ENCODE measurements at regions not wholly inside any gene's neighbourhood (a gene's known extent, or its start where the extent isn't known, plus 50 kb on each side); places are given as distances from the start of the nearest gene placed in this dataset.

- 24% methylated on average over 4 of the region's 4 CpGs for WGBS (ENCODE audit: insufficient coverage, insufficient replicate concordance, low lambda C conversion rate, missing lambda C conversion rate)
- ChIA-PET POLR2A (no interaction called here), CTCF (no interaction called here), RAD21 (ENCODE audit: unreplicated experiment) (no interaction called here), SMC1A (ENCODE audit: uncharacterized antibody, unreplicated experiment) (no interaction called here)
- BruUV-seq (replicated peaks) = no TSS peak
- Histone ChIP-seq H3K79me2 (ENCODE audit: control insufficient read depth, insufficient read depth, low read length) (no peaks in the 10 kb centered on the region), H4K20me1 (ENCODE audit: control insufficient read depth, insufficient read depth) (no peaks in the 10 kb centered on the region), H3K27ac (ENCODE audit: control insufficient read depth, insufficient read depth) (no peak overlapping the region), H3K9me3 (replicated peaks; ENCODE audit: control insufficient read depth, insufficient read depth, low read length) (no peaks in the 10 kb centered on the region), H3K4me3 (no peak overlapping the region), H3K36me3 (ENCODE audit: control insufficient read depth in 2 of 2, insufficient read depth in 2 of 2, low read length in 1 of 2) (no peaks in the 10 kb centered on the region), H3K4me2 (ENCODE audit: control insufficient read depth, insufficient read depth) (no peak overlapping the region), H2AFZ (ENCODE audit: control insufficient read depth, low read depth, low read length) (no peak overlapping the region), H3K9ac (ENCODE audit: control insufficient read depth, insufficient read depth, low read length) (no peak overlapping the region), H3K4me1 (ENCODE audit: control insufficient read depth, insufficient read depth, low read length) (no peaks in the 10 kb centered on the region), H3K27me3 (replicated peaks in 1 of 2; ENCODE audit: control insufficient read depth in 2 of 2, insufficient read depth in 2 of 2, low read length in 1 of 2) (no peaks in the 10 kb centered on the region)
- DNase-seq (ENCODE audit: low read depth, low spot score) = no peak
- FAIRE-seq = no peak
- no peak for ATAC-seq
- in situ Hi-C loops (cut with MboI) = no loop called here
- intact Hi-C loops (cut with micrococcal nuclease; ENCODE audit: unreplicated experiment) = no loop called here
- TF ChIP-seq HDAC6 (IDR thresholded peaks at IDR 0.05; ENCODE audit: unreplicated experiment) = no peak
- TF ChIP-seq SIX5 (IDR thresholded peaks at IDR 0.05; ENCODE audit: low read depth, low read length, severe bottlenecking) = no peak
- no peak for TF ChIP-seq E4F1 (IDR thresholded peaks at IDR 0.05; ENCODE audit: borderline replicate concordance, partially characterized antibody)
- TF ChIP-seq ZBED1 (IDR thresholded peaks at IDR 0.05; ENCODE audit: borderline replicate concordance) = no peak
- no peak for TF ChIP-seq POU2F2 (IDR thresholded peaks at IDR 0.05; ENCODE audit: borderline replicate concordance, low read depth, low read length)
- no peak for TF ChIP-seq JUNB (IDR thresholded peaks at IDR 0.05)
- TF ChIP-seq WRNIP1 (IDR thresholded peaks at IDR 0.05; ENCODE audit: borderline replicate concordance, low read depth, low read length) = no peak
- TF ChIP-seq PML (IDR thresholded peaks at IDR 0.05; ENCODE audit: low read length) = no peak
- TF ChIP-seq ELK1 (IDR thresholded peaks at IDR 0.05; ENCODE audit: low read depth, low read length) = no peak
- no peak for TF ChIP-seq ZNF207 (IDR thresholded peaks at IDR 0.05; ENCODE audit: borderline replicate concordance)
- no peak for TF ChIP-seq NBN (IDR thresholded peaks at IDR 0.05)
- no peak for TF ChIP-seq MYB (IDR thresholded peaks at IDR 0.05; ENCODE audit: borderline replicate concordance, low read depth, low read length)
- no peak for TF ChIP-seq CBX3 (IDR thresholded peaks at IDR 0.05; ENCODE audit: borderline replicate concordance, low read depth)
- TF ChIP-seq REST (IDR thresholded peaks at IDR 0.05; ENCODE audit: low read depth, low read length) = no peak
- no peak for TF ChIP-seq CHD4 (IDR thresholded peaks at IDR 0.05)
- TF ChIP-seq MYC (IDR thresholded peaks at IDR 0.05; ENCODE audit: insufficient read depth, insufficient read length, insufficient replicate concordance, low read length, severe bottlenecking) = no peak
- no peak for TF ChIP-seq RAD21 (IDR thresholded peaks at IDR 0.05; ENCODE audit: insufficient read depth, low read depth, low read length)
- no peak for TF ChIP-seq TAF1 (IDR thresholded peaks at IDR 0.05; ENCODE audit: borderline replicate concordance, low read depth, low read length)
Observed at GRCh38 chr16:64687786-64688185, 434.1 kb downstream of the CDH11 start.
